Omental fat pad (tissue), 3 donors: ENCODE measurements at regions not wholly inside any gene's neighbourhood (a gene's known extent, or its start where the extent isn't known, plus 50 kb on each side); places are given as distances from the start of the nearest gene placed in this dataset.

Source experiments
- ATAC-seq: fragments of 150-250 bp; one replicate; pipeline ENCODE4 v1.9.1; 2016; ENCODE audit warnings: mild to moderate bottlenecking, moderate library complexity; ENCODE audit not compliant: low FRiP score
- DNase-seq: peaks from one replicate; pipeline ENCODE4 v3.0.0-alpha.2; 2019; ENCODE audit warnings: low spot score
- CTCF ChIP-seq, 3 donors: fragments of 450-650 bp; IDR thresholded peaks; one replicate each; pipeline ENCODE4 v1.5.1; 2016 to 2017; ENCODE audit warnings: antibody characterized with exemption in 3 of 3, mild to moderate bottlenecking in 3 of 3, moderate library complexity in 2 of 3

- no peak for TF ChIP-seq CTCF (IDR thresholded peaks at IDR 0.05)
- DNase-seq = no peak
- ATAC-seq = no peak
Measured at GRCh38 chr1:181202986-181203555, 114.6 kb downstream of the IER5 start.

- DNase-seq (no peak), ATAC-seq (no peak)
- no peak for TF ChIP-seq CTCF (IDR thresholded peaks at IDR 0.05)
Measured at GRCh38 chr1:181204530-181204929, 116.0 kb downstream of the IER5 start.

GRCh38 chr1:181205901-181206300 is 117.4 kb downstream of the IER5 start:
- no peak for ATAC-seq
- no peak for DNase-seq
- no peak for TF ChIP-seq CTCF (IDR thresholded peaks at IDR 0.05)

- no peak for ATAC-seq
- no peak for DNase-seq
- TF ChIP-seq CTCF (IDR thresholded peaks at IDR 0.05) = no peak
Measured at GRCh38 chr1:181206513-181206912, 118.0 kb downstream of the IER5 start.

GRCh38 chr1:181206979-181207790 is 118.7 kb downstream of the IER5 start:
- TF ChIP-seq CTCF (IDR thresholded peaks at IDR 0.05) = no peak
- no peak for DNase-seq

GRCh38 chr1:181208083-181208482 is 119.6 kb downstream of the IER5 start:
- no peak for TF ChIP-seq CTCF (IDR thresholded peaks at IDR 0.05)
- ATAC-seq (no peak), DNase-seq (no peak)

More at GRCh38 chr1:181206979-181207790, 118.7 kb downstream of the IER5 start:
- no peak for ATAC-seq

- DNase-seq (no peak), ATAC-seq (no peak)
- no peak for TF ChIP-seq CTCF (IDR thresholded peaks at IDR 0.05)
Measured at GRCh38 chr1:181208967-181209366, 120.5 kb downstream of the IER5 start.
